ENCODE measurements at regions not wholly inside any gene's neighbourhood (a gene's known extent, or its start where the extent isn't known, plus 50 kb on each side); places are given as distances from the start of the nearest gene placed in this dataset.

DNA sequence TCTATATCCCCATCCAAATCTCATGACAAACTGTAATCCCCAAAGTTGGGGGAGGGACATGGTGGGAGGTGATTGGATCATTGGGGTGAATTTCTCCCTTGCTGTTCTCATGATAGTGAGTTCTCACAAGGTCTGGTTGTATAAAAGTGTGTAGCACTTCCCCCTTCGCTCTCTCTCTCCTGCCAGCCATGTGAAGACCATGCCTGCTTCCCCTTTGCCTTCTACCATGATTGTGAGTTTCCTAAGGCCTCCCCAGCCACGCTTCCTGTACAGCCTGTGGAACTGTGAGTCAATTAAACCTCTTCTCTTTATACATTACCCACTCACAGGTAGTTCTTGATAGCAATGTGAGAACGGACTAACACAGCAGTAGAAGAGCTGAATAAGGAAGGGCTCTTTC lies 62.6 kb upstream of the VASH1 start:
- TF ChIP-seq, protein P1, sequence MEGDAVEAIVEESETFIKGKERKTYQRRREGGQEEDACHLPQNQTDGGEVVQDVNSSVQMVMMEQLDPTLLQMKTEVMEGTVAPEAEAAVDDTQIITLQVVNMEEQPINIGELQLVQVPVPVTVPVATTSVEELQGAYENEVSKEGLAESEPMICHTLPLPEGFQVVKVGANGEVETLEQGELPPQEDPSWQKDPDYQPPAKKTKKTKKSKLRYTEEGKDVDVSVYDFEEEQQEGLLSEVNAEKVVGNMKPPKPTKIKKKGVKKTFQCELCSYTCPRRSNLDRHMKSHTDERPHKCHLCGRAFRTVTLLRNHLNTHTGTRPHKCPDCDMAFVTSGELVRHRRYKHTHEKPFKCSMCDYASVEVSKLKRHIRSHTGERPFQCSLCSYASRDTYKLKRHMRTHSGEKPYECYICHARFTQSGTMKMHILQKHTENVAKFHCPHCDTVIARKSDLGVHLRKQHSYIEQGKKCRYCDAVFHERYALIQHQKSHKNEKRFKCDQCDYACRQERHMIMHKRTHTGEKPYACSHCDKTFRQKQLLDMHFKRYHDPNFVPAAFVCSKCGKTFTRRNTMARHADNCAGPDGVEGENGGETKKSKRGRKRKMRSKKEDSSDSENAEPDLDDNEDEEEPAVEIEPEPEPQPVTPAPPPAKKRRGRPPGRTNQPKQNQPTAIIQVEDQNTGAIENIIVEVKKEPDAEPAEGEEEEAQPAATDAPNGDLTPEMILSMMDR (IDR thresholded peaks at IDR 0.05) = no peak
- TF ChIP-seq POLR2A (IDR thresholded peaks at IDR 0.05) = no peak
